ENCODE measurements at regions not wholly inside any gene's neighbourhood (a gene's known extent, or its start where the extent isn't known, plus 50 kb on each side); places are given as distances from the start of the nearest gene placed in this dataset.

- TF ChIP-seq ZNF639 (tag by site-specific recombination; IDR thresholded peaks at IDR 0.05) (no peak), ZNF239 (tag by site-specific recombination; IDR thresholded peaks at IDR 0.05) (no peak), ZNF571 (tag by site-specific recombination; IDR thresholded peaks at IDR 0.05) (no peak), SP7 (tag by site-specific recombination; IDR thresholded peaks at IDR 0.05) (no peak), ZNF266 (tag by site-specific recombination; IDR thresholded peaks at IDR 0.05; ENCODE audit: low read depth) (no peak), ZBTB44 (tag by site-specific recombination; IDR thresholded peaks at IDR 0.05) (no peak), EGR2 (tag by site-specific recombination; IDR thresholded peaks at IDR 0.05; ENCODE audit: low read depth) (no peak), TCF7L2 (IDR thresholded peaks at IDR 0.05; ENCODE audit: borderline replicate concordance, low read depth, low read length) (peak; percentile 94), ZNF514 (tag by site-specific recombination; IDR thresholded peaks at IDR 0.05) (no peak), KLF17 (tag by site-specific recombination; IDR thresholded peaks at IDR 0.05) (no peak), ZNF155 (tag by site-specific recombination; IDR thresholded peaks at IDR 0.05) (no peak), ZBTB11 (tag by site-specific recombination; conservative IDR thresholded peaks at IDR 0.05; ENCODE audit: low read depth) (no peak), ZNF280D (tag by site-specific recombination; IDR thresholded peaks at IDR 0.05) (no peak), BCL6B (tag by site-specific recombination; IDR thresholded peaks at IDR 0.05) (no peak), BCL11B (tag by site-specific recombination; IDR thresholded peaks at IDR 0.05; ENCODE audit: low read depth) (no peak), ZNF747 (tag by site-specific recombination; IDR thresholded peaks at IDR 0.05) (no peak), ZNF184 (tag by site-specific recombination; IDR thresholded peaks at IDR 0.05) (no peak), REST (tag by site-specific recombination; IDR thresholded peaks at IDR 0.05) (no peak), KLF9 (tag by site-specific recombination; IDR thresholded peaks at IDR 0.05; ENCODE audit: low read depth) (no peak), GLI4 (tag by site-specific recombination; IDR thresholded peaks at IDR 0.05) (no peak), ZNF600 (tag by site-specific recombination; IDR thresholded peaks at IDR 0.05) (peak; percentile 50; the same call in 1 of the 2 replicates), ZNF692 (tag by site-specific recombination; IDR thresholded peaks at IDR 0.05) (no peak)
Observed at GRCh38 chr7:4631380-4632179, 50.5 kb upstream of the FOXK1 start (continued).

All from HEK293 (cell line).